K562 (cell line): ENCODE measurements at regions not wholly inside any gene's neighbourhood (a gene's known extent, or its start where the extent isn't known, plus 50 kb on each side); places are given as distances from the start of the nearest gene placed in this dataset.

Source experiments
- ATAC-seq: fragments of 200-7000 bp; cut with Tn5 transposase; 3 replicates; pipeline ENCODE4 v1.9.1; 2020; ENCODE audit warnings: moderate library complexity
- BruUV-seq: library from RNA; stranded (reverse); fragments of 400-500 nt; replicated peaks from 2 replicates; lab custom pipeline; 2021; lab: Mats Ljungman, UMichigan
- CTCF ChIA-PET: fragments of 300-600 bp; formaldehyde crosslinking; extraction: SDS; loops from one replicate; lab custom pipeline; 2021; ENCODE audit warnings: low intra/inter-chr PET ratio; lab: Yijun Ruan, JAX
- POLR2A ChIA-PET: fragments of 300-600, 350-650 bp; sonication (Branson Sonifier 250); formaldehyde crosslinking; extraction: SDS; loops from one replicate; lab custom pipeline; 2021; ENCODE audit warnings: antibody characterized with exemption, inconsistent platforms; lab: Yijun Ruan, JAX
- DNase-seq, 4 experiments: peaks; one replicate each; pipeline versions ENCODE4 v3.0.0 to v3.0.0-alpha.2; 2011 to 2018; ENCODE audit warnings: low spot score in 3 of 4, mixed read lengths in 3 of 4; ENCODE audit errors: extremely low read depth in 1 of 4
- FAIRE-seq: peaks from 2 replicates; lab custom pipeline; 2011; peaks lifted over from hg19 to GRCh38; lab: Jason Lieb, UNC
- H2AFZ ChIP-seq: 2 replicates; pipeline ENCODE4 v1.6.0; 2011; ENCODE audit warnings: low read depth, low read length, control low read depth, inconsistent platforms
- H3K27ac ChIP-seq: fragments of 200-600 bp; 3 replicates; pipeline ENCODE4 v1.8.0; 2011; ENCODE audit warnings: low read depth, mild to moderate bottlenecking, control low read depth, inconsistent platforms, low read length, moderate library complexity, mixed read lengths; ENCODE audit errors: extremely low read depth
- H3K27me3 ChIP-seq, 2 experiments: fragments of 300-600 bp in 1 of 2; 2 replicates in 1 of 2; 3 replicates in 1 of 2; pipeline versions ENCODE4 v1.6.0 to v1.8.0; 2011; ENCODE audit warnings: inconsistent platforms in 2 of 2, low read length in 2 of 2, mild to moderate bottlenecking in 1 of 2, mixed read lengths in 1 of 2, moderate library complexity in 1 of 2; ENCODE audit not compliant: control insufficient read depth in 2 of 2, insufficient read depth in 2 of 2
- H3K36me3 ChIP-seq: fragments of 300-600 bp; 3 replicates; pipeline ENCODE4 v1.8.0; 2011; ENCODE audit warnings: mild to moderate bottlenecking, low read length, inconsistent platforms; ENCODE audit not compliant: control insufficient read depth, insufficient read depth
- H3K4me1 ChIP-seq, 2 experiments: fragments of 200-600 bp in 1 of 2; replicated peaks in 1 of 2; 2 replicates in 1 of 2; 3 replicates in 1 of 2; pipeline versions ENCODE4 v1.5.1 to v1.8.0; 2011; ENCODE audit warnings: inconsistent platforms in 2 of 2, low read length in 2 of 2, mild to moderate bottlenecking in 1 of 2, mixed read lengths in 1 of 2, moderate library complexity in 1 of 2; ENCODE audit not compliant: control insufficient read depth in 2 of 2, insufficient read depth in 2 of 2
- H3K4me2 ChIP-seq: 2 replicates; pipeline ENCODE4 v1.6.1; 2011; ENCODE audit warnings: low read length, control low read depth, inconsistent platforms, mixed read lengths; ENCODE audit not compliant: insufficient read depth
- H3K4me3 ChIP-seq: fragments of 200-600 bp; sonication (generic), shearing (Covaris generic); 2 replicates; pipeline ENCODE4 v1.5.1; 2016; ENCODE audit warnings: control low read depth, inconsistent platforms
- H3K79me2 ChIP-seq: fragments of 200-600 bp; 3 replicates; pipeline ENCODE4 v1.8.0; 2011; ENCODE audit warnings: low read length, inconsistent platforms; ENCODE audit not compliant: control insufficient read depth, insufficient read depth
- H3K9ac ChIP-seq, 2 experiments: 2 replicates each; pipeline versions ENCODE4 v1.6.0 to v1.6.1; 2011; ENCODE audit warnings: low read depth in 2 of 2, low read length in 2 of 2, control low read depth in 1 of 2, inconsistent platforms in 1 of 2, mild to moderate bottlenecking in 1 of 2, mixed read lengths in 1 of 2; ENCODE audit not compliant: insufficient read depth in 1 of 2
- H3K9me1 ChIP-seq: one replicate; pipeline ENCODE4 v1.6.0; 2011; ENCODE audit warnings: inconsistent platforms, mild to moderate bottlenecking, low read length, moderate library complexity; ENCODE audit not compliant: control insufficient read depth, insufficient read depth
- H3K9me3 ChIP-seq: replicated peaks from 2 replicates; pipeline ENCODE4 v1.5.1; 2011; ENCODE audit warnings: low read depth, low read length, inconsistent platforms; ENCODE audit not compliant: control insufficient read depth, insufficient read depth
- H4K20me1 ChIP-seq: replicated peaks from 2 replicates; pipeline ENCODE4 v1.6.1; 2011; ENCODE audit warnings: low read length, inconsistent platforms, mixed read lengths; ENCODE audit not compliant: control insufficient read depth, insufficient read depth
- CEBPB ChIP-seq: fragments of 450-650 bp; IDR thresholded peaks from 2 replicates; pipeline ENCODE4 v1.6.1; 2016; ENCODE audit warnings: missing genetic modification characterization, missing compliant biosample characterization
- CEBPG ChIP-seq, 3 experiments: fragments of 200-800 bp in 1 of 3; sonication (Bioruptor generic) in 1 of 3; sonication (generic) in 1 of 3; formaldehyde crosslinking in 1 of 3; IDR thresholded peaks in 2 of 3; conservative IDR thresholded peaks in 1 of 3; 2 replicates each; pipeline versions ENCODE4 v1.6.1 to v1.8.0; 2016 to 2022; ENCODE audit warnings: missing compliant biosample characterization in 2 of 3, missing genetic modification characterization in 2 of 3, mild to moderate bottlenecking in 1 of 3, missing genetic modification reagents in 1 of 3
- DMBX1 ChIP-seq: fragments of 250-450 bp; sonication (Bioruptor Pico); IDR thresholded peaks from 2 replicates; pipeline ENCODE4 v1.8.0; 2022; ENCODE audit warnings: inconsistent platforms, mild to moderate bottlenecking, moderate library complexity, borderline replicate concordance
- HDGF ChIP-seq: fragments of 450-650 bp; IDR thresholded peaks from 2 replicates; pipeline ENCODE4 v1.6.1; 2016
- HNRNPL ChIP-seq: fragments of 200-400 bp; formaldehyde crosslinking; IDR thresholded peaks from 2 replicates; pipeline ENCODE4 v1.6.1; 2017; ENCODE audit warnings: low read depth, mild to moderate bottlenecking, low read length
- NFIC ChIP-seq: fragments of 450-650 bp; IDR thresholded peaks from 2 replicates; pipeline ENCODE4 v1.6.1; 2017; ENCODE audit warnings: mild to moderate bottlenecking, inconsistent platforms
- SOX6 ChIP-seq: fragments of 450-650 bp; IDR thresholded peaks from 2 replicates; pipeline ENCODE4 v1.6.1; 2014; ENCODE audit warnings: mild to moderate bottlenecking
- ZFX ChIP-seq: sonication (generic); formaldehyde crosslinking; IDR thresholded peaks from 2 replicates; pipeline ENCODE4 v1.8.0; 2022; ENCODE audit warnings: mild to moderate bottlenecking, missing genetic modification reagents, moderate library complexity
- ZNF140 ChIP-seq: fragments of 250-450 bp; sonication (Bioruptor Pico); IDR thresholded peaks from 2 replicates; pipeline ENCODE4 v1.8.0; 2021; ENCODE audit warnings: moderate library complexity, mild to moderate bottlenecking, inconsistent platforms
- ZSCAN29 ChIP-seq: fragments of 450-650 bp; IDR thresholded peaks from 2 replicates; pipeline ENCODE4 v1.6.1; 2017
- WGBS: fragments of 100-300 bp; shearing (Covaris generic); methylation state at CpG from one replicate; pipeline ENCODE4 v1.1.6; 2016; ENCODE audit warnings: low coverage, mixed read lengths; ENCODE audit not compliant: insufficient coverage; ENCODE audit errors: missing lambda C conversion rate; 5-methylcytosine and 5-hydroxymethylcytosine counted together
- in situ Hi-C: fragments of 300-500 bp; cut with MboI; formaldehyde crosslinking; loops from 4 replicates; pipeline ENCODE4 v1.15.0; 2018; ENCODE audit warnings: inconsistent platforms, mixed read lengths
- intact Hi-C: fragments of 100-400 bp; cut with micrococcal nuclease; formaldehyde crosslinking; loops from 2 replicates; pipeline ENCODE4 v1.14.2; 2022
- TF ChIP-seq, protein P1 (sequence below): fragments of 250-450 bp; sonication (Bioruptor Pico); IDR thresholded peaks from 2 replicates; pipeline ENCODE4 v1.8.0; 2021; ENCODE audit warnings: borderline replicate concordance, mild to moderate bottlenecking, moderate library complexity; ENCODE audit not compliant: poor library complexity, severe bottlenecking
- TF ChIP-seq, protein P2 (sequence below): fragments of 250-450 bp; sonication (Bioruptor Pico); IDR thresholded peaks from 2 replicates; pipeline ENCODE4 v1.4.0; 2020

DNA sequence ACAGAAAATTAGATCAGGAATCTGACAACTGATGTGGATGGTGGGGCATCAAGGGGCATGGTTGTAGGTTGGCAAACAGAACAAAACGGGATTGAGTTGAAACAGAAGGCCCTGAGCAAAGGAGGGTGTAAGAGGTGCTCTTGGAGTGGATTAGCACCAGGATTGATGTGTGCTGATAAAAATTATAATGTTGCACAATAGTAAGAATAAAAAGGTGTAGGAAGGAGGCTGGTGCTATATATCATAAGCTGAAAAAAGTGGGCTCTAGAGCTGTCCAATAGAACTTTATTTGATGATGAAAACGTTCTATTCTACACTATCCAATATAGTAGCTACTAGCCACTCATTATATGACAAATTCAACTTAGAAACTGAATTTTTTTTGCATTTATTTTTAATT, 263.1 kb upstream of the GYPC start:
- no peaks in the 10 kb centered on the region for H3K27me3 ChIP-seq
- H3K4me1 ChIP-seq: no peaks in the 10 kb centered on the region
- no peaks in the 10 kb centered on the region for H3K36me3 ChIP-seq
- POLR2A ChIA-PET: no interaction called here
- H3K9me1 ChIP-seq: no peaks in the 10 kb centered on the region
- WGBS: 0% methylated on average over 2 of the region's 2 CpGs
- BruUV-seq: no TSS peak
- H3K9me3 ChIP-seq: no peaks in the 10 kb centered on the region
- no peaks in the 10 kb centered on the region for H4K20me1 ChIP-seq
- ATAC-seq (no peak), DNase-seq (no peak), FAIRE-seq (no peak)
- TF ChIP-seq NFIC (no peak), CEBPG (CRISPR knock-in tag; IDR thresholded peaks at IDR 0.05) (no peak), CEBPG (tag; conservative IDR thresholded peaks at IDR 0.05 in 1 of 2, IDR thresholded peaks at IDR 0.05 in 1 of 2) (peak in 1 of 2 experiments; percentile 59; a peak in 2 of 4 replicates), SOX6 (no peak), HNRNPL (no peak), ZSCAN29 (no peak), HDGF (no peak), CEBPB (tag) (0 out of 2 replicates have a peak, but pooled peaks have one; percentile 27), DMBX1 (CRISPR knock-in tag) (no peak), ZNF140 (CRISPR knock-in tag) (no peak), ZFX (no peak)
- TF ChIP-seq, protein P1, sequence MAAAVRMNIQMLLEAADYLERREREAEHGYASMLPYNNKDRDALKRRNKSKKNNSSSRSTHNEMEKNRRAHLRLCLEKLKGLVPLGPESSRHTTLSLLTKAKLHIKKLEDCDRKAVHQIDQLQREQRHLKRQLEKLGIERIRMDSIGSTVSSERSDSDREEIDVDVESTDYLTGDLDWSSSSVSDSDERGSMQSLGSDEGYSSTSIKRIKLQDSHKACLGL (CRISPR knock-in tag): no peak
- TF ChIP-seq, protein P2, sequence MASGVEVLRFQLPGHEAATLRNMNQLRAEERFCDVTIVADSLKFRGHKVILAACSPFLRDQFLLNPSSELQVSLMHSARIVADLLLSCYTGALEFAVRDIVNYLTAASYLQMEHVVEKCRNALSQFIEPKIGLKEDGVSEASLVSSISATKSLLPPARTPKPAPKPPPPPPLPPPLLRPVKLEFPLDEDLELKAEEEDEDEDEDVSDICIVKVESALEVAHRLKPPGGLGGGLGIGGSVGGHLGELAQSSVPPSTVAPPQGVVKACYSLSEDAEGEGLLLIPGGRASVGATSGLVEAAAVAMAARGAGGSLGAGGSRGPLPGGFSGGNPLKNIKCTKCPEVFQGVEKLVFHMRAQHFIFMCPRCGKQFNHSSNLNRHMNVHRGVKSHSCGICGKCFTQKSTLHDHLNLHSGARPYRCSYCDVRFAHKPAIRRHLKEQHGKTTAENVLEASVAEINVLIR (CRISPR knock-in tag): no peak
- H3K79me2 ChIP-seq: no peaks in the 10 kb centered on the region
- CTCF ChIA-PET: no interaction called here
- H3K27ac ChIP-seq: no peak overlapping the region
- no peak overlapping the region for H2AFZ ChIP-seq
- H3K9ac ChIP-seq: no peak overlapping the region
- in situ Hi-C loops: no loop called here
- H3K4me3 ChIP-seq: no peak overlapping the region
- intact Hi-C loops: no loop called here
- no peak overlapping the region for H3K4me2 ChIP-seq
